Lower lobe of right lung (tissue), 2 donors: ENCODE measurements at regions not wholly inside any gene's neighbourhood (a gene's known extent, or its start where the extent isn't known, plus 50 kb on each side); places are given as distances from the start of the nearest gene placed in this dataset.

Source experiments
- ATAC-seq, 2 donors: fragments of 200-7000 bp; cut with Tn5 transposase; one replicate each; pipeline ENCODE4 v1.9.1; 2020 to 2022; ENCODE audit warnings: mild to moderate bottlenecking in 2 of 2, moderate library complexity in 2 of 2
- DNase-seq: peaks from one replicate; pipeline ENCODE4 v3.0.0-alpha.2; 2020
- H3K27ac ChIP-seq: fragments of 200-600 bp; one replicate; pipeline ENCODE4 v1.8.0; 2022
- H3K27me3 ChIP-seq: fragments of 200-600 bp; one replicate; pipeline ENCODE4 v1.8.0; 2022; ENCODE audit warnings: low read depth
- H3K36me3 ChIP-seq: fragments of 200-600 bp; one replicate; pipeline ENCODE4 v1.8.0; 2022; ENCODE audit warnings: mild to moderate bottlenecking
- H3K4me1 ChIP-seq: fragments of 200-600 bp; one replicate; pipeline ENCODE4 v1.8.0; 2022
- H3K4me3 ChIP-seq: fragments of 200-600 bp; one replicate; pipeline ENCODE4 v1.8.0; 2022; ENCODE audit warnings: mild to moderate bottlenecking
- H3K9me3 ChIP-seq: fragments of 200-600 bp; one replicate; pipeline ENCODE4 v1.8.0; 2022
- intact Hi-C: fragments of 100-400 bp; cut with DNase I; formaldehyde crosslinking; loops from one replicate; pipeline ENCODE4 v1.11.0; 2022
- TF ChIP-seq, protein P1 (sequence below): fragments of 200-600 bp; IDR thresholded peaks from one replicate; pipeline ENCODE4 v1.8.0; 2022; ENCODE audit warnings: antibody characterized with exemption, mild to moderate bottlenecking
- donor health status: DM: no; HTN: yes; CAD: no; lungs with severe emphysema.

DNA sequence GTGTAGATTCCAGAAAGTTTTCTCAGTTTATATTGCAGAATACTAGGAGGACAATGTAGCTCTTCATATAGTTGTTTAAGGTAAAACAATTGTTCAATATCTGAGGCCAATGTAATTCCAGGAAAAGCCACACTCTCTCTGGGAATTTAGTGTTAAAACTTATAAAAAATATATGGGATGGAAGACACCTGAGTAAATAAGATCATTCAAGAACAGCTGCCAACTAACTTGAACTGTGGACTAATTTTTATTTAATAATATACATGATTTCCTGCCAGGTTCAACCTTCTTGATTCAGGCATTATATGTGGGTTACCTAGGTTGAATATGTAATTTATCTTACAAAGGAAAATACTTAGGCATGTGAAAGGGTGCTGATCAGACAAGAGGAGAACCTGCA, 841.1 kb upstream of the PRR20A start:
- no peak for DNase-seq
- TF ChIP-seq, protein P1, sequence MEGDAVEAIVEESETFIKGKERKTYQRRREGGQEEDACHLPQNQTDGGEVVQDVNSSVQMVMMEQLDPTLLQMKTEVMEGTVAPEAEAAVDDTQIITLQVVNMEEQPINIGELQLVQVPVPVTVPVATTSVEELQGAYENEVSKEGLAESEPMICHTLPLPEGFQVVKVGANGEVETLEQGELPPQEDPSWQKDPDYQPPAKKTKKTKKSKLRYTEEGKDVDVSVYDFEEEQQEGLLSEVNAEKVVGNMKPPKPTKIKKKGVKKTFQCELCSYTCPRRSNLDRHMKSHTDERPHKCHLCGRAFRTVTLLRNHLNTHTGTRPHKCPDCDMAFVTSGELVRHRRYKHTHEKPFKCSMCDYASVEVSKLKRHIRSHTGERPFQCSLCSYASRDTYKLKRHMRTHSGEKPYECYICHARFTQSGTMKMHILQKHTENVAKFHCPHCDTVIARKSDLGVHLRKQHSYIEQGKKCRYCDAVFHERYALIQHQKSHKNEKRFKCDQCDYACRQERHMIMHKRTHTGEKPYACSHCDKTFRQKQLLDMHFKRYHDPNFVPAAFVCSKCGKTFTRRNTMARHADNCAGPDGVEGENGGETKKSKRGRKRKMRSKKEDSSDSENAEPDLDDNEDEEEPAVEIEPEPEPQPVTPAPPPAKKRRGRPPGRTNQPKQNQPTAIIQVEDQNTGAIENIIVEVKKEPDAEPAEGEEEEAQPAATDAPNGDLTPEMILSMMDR = no peak
- no peak overlapping the region for H3K27ac ChIP-seq
- no peaks in the 10 kb centered on the region for H3K4me1 ChIP-seq
- intact Hi-C loops = no loop called here
- no peak overlapping the region for H3K4me3 ChIP-seq
- no peak for ATAC-seq
- H3K36me3 ChIP-seq = no peaks in the 10 kb centered on the region
- no peaks in the 10 kb centered on the region for H3K27me3 ChIP-seq
- H3K9me3 ChIP-seq = no peaks in the 10 kb centered on the region

DNA sequence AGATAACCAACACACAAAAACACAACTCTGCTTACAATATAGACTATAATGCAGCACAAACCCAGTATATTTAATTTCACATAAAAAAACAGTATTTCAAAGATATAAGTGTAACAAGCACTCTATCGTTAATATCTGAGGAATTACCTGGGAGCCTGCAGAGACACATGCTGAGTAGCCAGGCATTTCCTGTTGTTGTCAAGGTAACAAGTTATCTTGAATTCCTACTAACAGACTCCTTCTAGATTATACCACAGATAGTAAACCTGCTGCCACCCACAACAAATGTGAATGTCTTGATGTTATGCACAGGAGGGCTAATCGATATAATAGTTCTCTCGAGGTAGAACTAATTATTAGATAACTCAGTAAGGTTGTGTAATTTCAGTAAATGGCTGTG, 826.0 kb upstream of the PRR20A start:
- Histone ChIP-seq H3K27me3 (no peaks in the 10 kb centered on the region), H3K9me3 (no peaks in the 10 kb centered on the region), H3K4me3 (no peak overlapping the region), H3K27ac (no peak overlapping the region), H3K4me1 (no peaks in the 10 kb centered on the region), H3K36me3 (no peaks in the 10 kb centered on the region)
- intact Hi-C loops = no loop called here
- DNase-seq (no peak), ATAC-seq (no peak)
- TF ChIP-seq, protein P1 = no peak

DNA sequence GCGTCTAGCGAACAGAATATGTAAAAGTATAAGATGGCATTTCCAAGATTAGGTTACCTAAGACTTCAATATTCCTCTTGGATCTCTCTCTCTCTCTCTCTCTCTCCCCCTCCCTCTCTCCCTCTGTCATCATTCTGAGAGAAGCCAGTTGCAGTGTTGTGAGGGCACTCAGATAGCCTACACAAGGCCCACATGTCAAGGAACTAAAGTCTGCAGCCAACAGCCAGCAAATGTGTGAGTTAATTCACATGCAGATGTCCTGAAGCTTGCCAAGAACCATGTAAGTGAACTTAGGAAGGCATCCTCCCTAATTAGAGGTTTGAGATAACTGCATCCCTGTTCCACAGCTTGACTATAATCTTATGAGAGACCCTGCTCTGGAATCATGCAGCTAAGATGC, 822.9 kb upstream of the PRR20A start:
- DNase-seq (no peak), ATAC-seq (no peak)
- intact Hi-C loops = no loop called here
- TF ChIP-seq, protein P1 = no peak
- no peaks in the 10 kb centered on the region for H3K27me3 ChIP-seq
- no peaks in the 10 kb centered on the region for H3K4me1 ChIP-seq
- H3K4me3 ChIP-seq = no peak overlapping the region
- no peaks in the 10 kb centered on the region for H3K9me3 ChIP-seq
- H3K27ac ChIP-seq = no peak overlapping the region
- H3K36me3 ChIP-seq = no peaks in the 10 kb centered on the region

DNA sequence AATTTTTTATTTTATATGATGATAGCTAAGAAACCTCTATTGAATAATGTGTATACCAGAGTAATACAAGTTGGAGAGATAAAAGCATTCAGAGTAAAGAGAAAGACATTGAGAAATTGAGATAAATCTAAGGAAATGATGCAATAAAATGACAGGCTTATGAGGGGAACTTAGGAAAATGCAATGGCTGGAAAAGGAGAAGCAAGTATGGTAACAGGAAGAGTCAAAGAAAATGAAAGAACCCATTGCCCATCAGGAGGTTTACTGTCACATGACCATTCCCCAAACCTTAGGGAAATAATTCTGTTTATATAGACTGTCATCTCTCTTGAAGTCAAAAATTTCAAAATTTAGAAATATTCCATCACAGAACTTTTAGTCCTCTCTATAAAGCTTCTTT, 808.0 kb upstream of the PRR20A start:
- no peak for DNase-seq
- H3K27me3 ChIP-seq = no peaks in the 10 kb centered on the region
- no peak overlapping the region for H3K27ac ChIP-seq
- TF ChIP-seq, protein P1 = no peak
- intact Hi-C loops = no loop called here
- H3K4me3 ChIP-seq = no peak overlapping the region
- H3K36me3 ChIP-seq = no peaks in the 10 kb centered on the region
- no peak for ATAC-seq
- H3K9me3 ChIP-seq = no peaks in the 10 kb centered on the region
- no peaks in the 10 kb centered on the region for H3K4me1 ChIP-seq

DNA sequence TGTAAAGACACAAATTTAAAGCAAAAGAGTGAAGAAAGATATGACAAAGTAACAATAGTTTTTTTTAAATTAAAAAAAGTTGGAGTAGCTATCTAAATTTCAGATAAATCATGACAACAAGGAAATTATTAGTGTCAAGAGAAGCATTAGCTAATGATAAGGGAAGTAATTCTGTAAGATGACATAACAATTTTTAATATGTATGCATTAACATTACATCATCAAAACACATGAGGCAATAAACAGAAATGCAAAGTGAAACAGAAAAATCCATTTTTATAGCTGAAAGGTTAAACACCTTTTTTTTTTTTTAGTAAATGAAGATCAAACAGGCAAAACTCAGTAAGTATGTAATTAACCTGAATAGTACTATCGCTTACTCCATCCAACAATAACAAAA, 804.9 kb upstream of the PRR20A start:
- TF ChIP-seq, protein P1 = no peak
- Histone ChIP-seq H3K4me3 (no peak overlapping the region), H3K36me3 (no peaks in the 10 kb centered on the region), H3K9me3 (no peaks in the 10 kb centered on the region), H3K27ac (no peak overlapping the region), H3K4me1 (no peaks in the 10 kb centered on the region), H3K27me3 (no peaks in the 10 kb centered on the region)
- intact Hi-C loops = no loop called here
- ATAC-seq (no peak), DNase-seq (no peak)

DNA sequence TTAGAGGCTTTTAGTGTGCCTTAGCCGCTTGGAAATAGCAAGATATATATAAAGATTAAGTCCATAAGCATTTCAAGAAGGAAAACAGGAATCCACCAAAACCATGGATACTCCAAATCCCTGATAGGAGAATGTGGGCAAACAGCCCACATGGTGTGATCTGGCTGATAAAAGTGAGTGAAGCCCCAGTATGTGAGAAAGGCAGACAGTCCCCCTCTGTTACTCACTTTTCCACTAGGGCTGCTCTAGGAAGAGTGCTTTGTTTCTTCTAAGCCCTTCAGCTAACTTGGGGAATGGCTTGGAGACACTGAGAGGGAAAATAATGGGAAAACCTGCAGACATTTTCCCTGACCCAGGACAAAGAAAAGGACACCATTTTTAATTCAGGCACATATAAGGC, 802.3 kb upstream of the PRR20A start:
- no peak for DNase-seq
- intact Hi-C loops = no loop called here
- TF ChIP-seq, protein P1 = no peak
- no peaks in the 10 kb centered on the region for H3K27me3 ChIP-seq
- no peaks in the 10 kb centered on the region for H3K4me1 ChIP-seq
- ATAC-seq = no peak
- no peaks in the 10 kb centered on the region for H3K9me3 ChIP-seq
- no peak overlapping the region for H3K27ac ChIP-seq
- H3K4me3 ChIP-seq = no peak overlapping the region
- no peaks in the 10 kb centered on the region for H3K36me3 ChIP-seq
